22Rv1 (cell line): ENCODE measurements at regions not wholly inside any gene's neighbourhood (a gene's known extent, or its start where the extent isn't known, plus 50 kb on each side); places are given as distances from the start of the nearest gene placed in this dataset.

ENCODE experiments used
- ZFX ChIP-seq: fragments of 450-650 bp; IDR thresholded peaks from 2 replicates; pipeline ENCODE4 v1.6.1; 2017; ENCODE audit warnings: antibody characterized with exemption, borderline replicate concordance
- TF ChIP-seq, protein P1 (sequence below): fragments of 450-650 bp; IDR thresholded peaks from 2 replicates; pipeline ENCODE4 v1.5.1; 2017; ENCODE audit warnings: mild to moderate bottlenecking

DNA sequence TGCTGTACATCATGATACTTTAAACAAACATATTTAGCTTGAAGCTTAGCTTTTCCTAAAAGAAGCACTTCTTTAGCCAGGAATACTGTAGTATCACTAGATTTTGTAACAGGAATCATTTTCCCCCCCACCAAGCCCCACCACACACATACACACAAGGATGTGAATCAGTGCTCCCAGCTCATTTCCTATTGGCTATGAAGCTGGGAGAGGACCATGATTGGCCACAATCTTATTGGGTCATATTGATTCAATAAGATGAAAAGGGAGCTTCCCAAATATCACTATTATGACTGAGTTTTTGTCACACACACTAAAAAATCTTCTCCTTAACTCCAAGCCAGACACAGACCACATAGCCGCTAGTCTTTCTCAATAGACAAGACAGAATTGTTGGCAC lies 140.5 kb upstream of the TNFAIP3 start:
- TF ChIP-seq, protein P1, sequence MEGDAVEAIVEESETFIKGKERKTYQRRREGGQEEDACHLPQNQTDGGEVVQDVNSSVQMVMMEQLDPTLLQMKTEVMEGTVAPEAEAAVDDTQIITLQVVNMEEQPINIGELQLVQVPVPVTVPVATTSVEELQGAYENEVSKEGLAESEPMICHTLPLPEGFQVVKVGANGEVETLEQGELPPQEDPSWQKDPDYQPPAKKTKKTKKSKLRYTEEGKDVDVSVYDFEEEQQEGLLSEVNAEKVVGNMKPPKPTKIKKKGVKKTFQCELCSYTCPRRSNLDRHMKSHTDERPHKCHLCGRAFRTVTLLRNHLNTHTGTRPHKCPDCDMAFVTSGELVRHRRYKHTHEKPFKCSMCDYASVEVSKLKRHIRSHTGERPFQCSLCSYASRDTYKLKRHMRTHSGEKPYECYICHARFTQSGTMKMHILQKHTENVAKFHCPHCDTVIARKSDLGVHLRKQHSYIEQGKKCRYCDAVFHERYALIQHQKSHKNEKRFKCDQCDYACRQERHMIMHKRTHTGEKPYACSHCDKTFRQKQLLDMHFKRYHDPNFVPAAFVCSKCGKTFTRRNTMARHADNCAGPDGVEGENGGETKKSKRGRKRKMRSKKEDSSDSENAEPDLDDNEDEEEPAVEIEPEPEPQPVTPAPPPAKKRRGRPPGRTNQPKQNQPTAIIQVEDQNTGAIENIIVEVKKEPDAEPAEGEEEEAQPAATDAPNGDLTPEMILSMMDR = no peak
- no peak for TF ChIP-seq ZFX
